Activated CD8-positive, alpha-beta T cell treated with anti-CD3 and anti-CD28 coated beads for 36 hours (primary cell): ENCODE measurements at regions not wholly inside any gene's neighbourhood (a gene's known extent, or its start where the extent isn't known, plus 50 kb on each side); places are given as distances from the start of the nearest gene placed in this dataset.

Source experiments
- ATAC-seq: fragments of 200-7000 bp; cut with Tn5 transposase; one replicate; pipeline ENCODE4 v1.10.0; 2021; ENCODE audit warnings: mild to moderate bottlenecking, moderate library complexity
- CTCF ChIA-PET: fragments of 350-600 bp; sonication (Branson Sonifier 250); formaldehyde crosslinking; loops from one replicate; lab custom pipeline; 2021; ENCODE audit warnings: antibody characterized with exemption; lab: Charles Lee
- POLR2A ChIA-PET: fragments of 350-600 bp; sonication (Branson Sonifier 250); formaldehyde crosslinking; loops from one replicate; lab custom pipeline; 2021; ENCODE audit warnings: antibody characterized with exemption; lab: Charles Lee
- DNase-seq: peaks from one replicate; pipeline ENCODE4 v3.0.0-alpha.2; 2020
- H3K27ac Mint-ChIP-seq: one replicate; pipeline ENCODE4 v1.8.0; 2021; ENCODE audit warnings: mild to moderate bottlenecking, mixed read lengths
- H3K27me3 Mint-ChIP-seq: one replicate; pipeline ENCODE4 v1.8.0; 2021; ENCODE audit warnings: mixed read lengths
- H3K36me3 Mint-ChIP-seq: one replicate; pipeline ENCODE4 v1.8.0; 2021; ENCODE audit warnings: low read depth, mixed read lengths
- H3K4me1 Mint-ChIP-seq: one replicate; pipeline ENCODE4 v1.8.0; 2021; ENCODE audit warnings: low read depth, mixed read lengths
- H3K4me3 Mint-ChIP-seq: one replicate; pipeline ENCODE4 v1.8.0; 2021; ENCODE audit warnings: mild to moderate bottlenecking, moderate library complexity, mixed read lengths
- H3K9me3 Mint-ChIP-seq: one replicate; pipeline ENCODE4 v1.8.0; 2021; ENCODE audit warnings: mixed read lengths
- intact Hi-C: fragments of 100-400 bp; cut with micrococcal nuclease; formaldehyde crosslinking; loops from one replicate; pipeline ENCODE4 v1.10.0; 2022
- TF ChIP-seq, protein P1 (sequence below): fragments of 200-600 bp; IDR thresholded peaks from one replicate; pipeline ENCODE4 v1.8.0; 2022; ENCODE audit warnings: antibody characterized with exemption, mild to moderate bottlenecking

- intact Hi-C loops = no loop called here
- DNase-seq (no peak), ATAC-seq (no peak)
- no peaks in the 10 kb centered on the region for H3K9me3 Mint-ChIP-seq
- no peaks in the 10 kb centered on the region for H3K4me1 Mint-ChIP-seq
- CTCF ChIA-PET = no interaction called here
- no peak overlapping the region for H3K27ac Mint-ChIP-seq
- no peak overlapping the region for H3K4me3 Mint-ChIP-seq
- no peaks in the 10 kb centered on the region for H3K27me3 Mint-ChIP-seq
- TF ChIP-seq, protein P1, sequence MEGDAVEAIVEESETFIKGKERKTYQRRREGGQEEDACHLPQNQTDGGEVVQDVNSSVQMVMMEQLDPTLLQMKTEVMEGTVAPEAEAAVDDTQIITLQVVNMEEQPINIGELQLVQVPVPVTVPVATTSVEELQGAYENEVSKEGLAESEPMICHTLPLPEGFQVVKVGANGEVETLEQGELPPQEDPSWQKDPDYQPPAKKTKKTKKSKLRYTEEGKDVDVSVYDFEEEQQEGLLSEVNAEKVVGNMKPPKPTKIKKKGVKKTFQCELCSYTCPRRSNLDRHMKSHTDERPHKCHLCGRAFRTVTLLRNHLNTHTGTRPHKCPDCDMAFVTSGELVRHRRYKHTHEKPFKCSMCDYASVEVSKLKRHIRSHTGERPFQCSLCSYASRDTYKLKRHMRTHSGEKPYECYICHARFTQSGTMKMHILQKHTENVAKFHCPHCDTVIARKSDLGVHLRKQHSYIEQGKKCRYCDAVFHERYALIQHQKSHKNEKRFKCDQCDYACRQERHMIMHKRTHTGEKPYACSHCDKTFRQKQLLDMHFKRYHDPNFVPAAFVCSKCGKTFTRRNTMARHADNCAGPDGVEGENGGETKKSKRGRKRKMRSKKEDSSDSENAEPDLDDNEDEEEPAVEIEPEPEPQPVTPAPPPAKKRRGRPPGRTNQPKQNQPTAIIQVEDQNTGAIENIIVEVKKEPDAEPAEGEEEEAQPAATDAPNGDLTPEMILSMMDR = no peak
- POLR2A ChIA-PET = no interaction called here
- H3K36me3 Mint-ChIP-seq = no peaks in the 10 kb centered on the region
Observed at GRCh38 chr2:129702416-129703176, 276.9 kb upstream of the RAB6C start.

- Mint-ChIP-seq H3K4me3 (no peak overlapping the region), H3K27ac (no peak overlapping the region), H3K9me3 (no peaks in the 10 kb centered on the region), H3K27me3 (no peaks in the 10 kb centered on the region), H3K36me3 (no peaks in the 10 kb centered on the region), H3K4me1 (no peaks in the 10 kb centered on the region)
- intact Hi-C loops = no loop called here
- DNase-seq (no peak), ATAC-seq (no peak)
- TF ChIP-seq, protein P1 = no peak
- ChIA-PET POLR2A (no interaction called here), CTCF (no interaction called here)
Observed at GRCh38 chr2:129705085-129705484, 274.4 kb upstream of the RAB6C start.

DNA sequence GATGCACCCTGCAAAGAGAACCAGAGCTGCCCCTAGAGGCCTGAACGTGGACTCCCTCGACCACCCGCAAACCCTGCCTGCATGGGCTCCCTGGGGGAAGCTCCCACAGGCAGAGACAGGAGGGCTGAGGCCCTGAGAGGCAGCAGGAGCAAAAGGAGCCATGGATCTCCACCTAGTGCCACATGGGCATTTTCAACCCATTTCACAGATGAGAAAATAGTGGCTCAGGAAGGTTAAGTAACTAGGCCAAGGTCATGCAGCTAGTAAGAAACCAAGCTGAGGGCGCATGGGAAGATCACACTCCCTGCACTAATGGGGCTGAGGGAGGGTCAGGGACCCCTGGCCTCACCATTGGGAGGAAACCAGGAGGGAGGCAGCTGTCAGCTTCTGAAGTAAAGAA lies 271.7 kb upstream of the RAB6C start:
- H3K27me3 Mint-ChIP-seq = no peaks in the 10 kb centered on the region
- no peak overlapping the region for H3K27ac Mint-ChIP-seq
- no peaks in the 10 kb centered on the region for H3K9me3 Mint-ChIP-seq
- no peaks in the 10 kb centered on the region for H3K36me3 Mint-ChIP-seq
- H3K4me3 Mint-ChIP-seq = no peak overlapping the region
- ChIA-PET POLR2A (no interaction called here), CTCF (no interaction called here)
- DNase-seq (no peak), ATAC-seq (no peak)
- TF ChIP-seq, protein P1 = no peak
- intact Hi-C loops = no loop called here
- no peaks in the 10 kb centered on the region for H3K4me1 Mint-ChIP-seq

- ChIA-PET POLR2A (no interaction called here), CTCF (no interaction called here)
- H3K4me3 Mint-ChIP-seq = no peak overlapping the region
- TF ChIP-seq, protein P1 = no peak
- DNase-seq (no peak), ATAC-seq (no peak)
- H3K27me3 Mint-ChIP-seq = no peaks in the 10 kb centered on the region
- intact Hi-C loops = no loop called here
- no peaks in the 10 kb centered on the region for H3K9me3 Mint-ChIP-seq
- no peaks in the 10 kb centered on the region for H3K4me1 Mint-ChIP-seq
- no peaks in the 10 kb centered on the region for H3K36me3 Mint-ChIP-seq
- H3K27ac Mint-ChIP-seq = no peak overlapping the region
Observed at GRCh38 chr2:129708221-129708967, 271.1 kb upstream of the RAB6C start.
